GM12878 (cell line): ENCODE measurements at regions not wholly inside any gene's neighbourhood (a gene's known extent, or its start where the extent isn't known, plus 50 kb on each side); places are given as distances from the start of the nearest gene placed in this dataset.

Source experiments
- BACH1 ChIP-seq: fragments of 450-650 bp; IDR thresholded peaks from 2 replicates; pipeline ENCODE4 v1.6.1; 2017; ENCODE audit warnings: mild to moderate bottlenecking, borderline replicate concordance
- ETV6 ChIP-seq, 2 experiments: fragments of 450-650 bp in 1 of 2; IDR thresholded peaks in 1 of 2; conservative IDR thresholded peaks in 1 of 2; 2 replicates each; pipeline ENCODE4 v1.6.1; 2014; ENCODE audit warnings: antibody characterized with exemption in 1 of 2, borderline replicate concordance in 1 of 2, low read depth in 1 of 2, mild to moderate bottlenecking in 1 of 2, moderate library complexity in 1 of 2
- FOS ChIP-seq: IDR thresholded peaks from 3 replicates; pipeline ENCODE4 v1.6.1; 2011; ENCODE audit warnings: borderline replicate concordance; ENCODE audit not compliant: insufficient read length; ENCODE audit errors: extremely low read depth
- FOXM1 ChIP-seq: IDR thresholded peaks from 2 replicates; pipeline ENCODE4 v1.6.1; 2012; ENCODE audit warnings: low read depth, mild to moderate bottlenecking, inconsistent platforms, low read length, moderate library complexity
- HDAC2 ChIP-seq: fragments of 200-600 bp; sonication (generic); IDR thresholded peaks from 2 replicates; pipeline ENCODE4 v1.6.1; 2017
- JUND ChIP-seq: IDR thresholded peaks from 2 replicates; pipeline ENCODE4 v1.6.1; 2012; ENCODE audit warnings: low read depth, mild to moderate bottlenecking, low read length, improper control_type of control experiment, moderate library complexity
- KDM1A ChIP-seq: fragments of 200-600 bp; sonication (generic); IDR thresholded peaks from 2 replicates; pipeline ENCODE4 v1.6.1; 2016; ENCODE audit warnings: borderline replicate concordance
- PML ChIP-seq: IDR thresholded peaks from 2 replicates; pipeline ENCODE4 v1.6.1; 2012; ENCODE audit warnings: low read length, inconsistent platforms
- POLR2A ChIP-seq: IDR thresholded peaks from 2 replicates; pipeline ENCODE4 v1.6.1; 2011; ENCODE audit warnings: low read depth, mild to moderate bottlenecking, low read length
- POLR2AphosphoS2 ChIP-seq: IDR thresholded peaks from 2 replicates; pipeline ENCODE4 v1.6.1; 2011; ENCODE audit warnings: low read depth, mild to moderate bottlenecking, low read length, improper control_type of control experiment, moderate library complexity
- SMC3 ChIP-seq: IDR thresholded peaks from 2 replicates; pipeline ENCODE4 v1.6.1; 2011; ENCODE audit warnings: low read length, improper control_type of control experiment, borderline replicate concordance
- SRF ChIP-seq, 2 experiments: IDR thresholded peaks; 2 replicates each; pipeline ENCODE4 v1.6.1; 2011; ENCODE audit warnings: low read depth in 2 of 2, low read length in 2 of 2, mild to moderate bottlenecking in 1 of 2, moderate library complexity in 1 of 2
- TF ChIP-seq, protein P1 (sequence below): fragments of 450-650 bp; IDR thresholded peaks from 2 replicates; pipeline ENCODE4 v1.6.1; 2017; ENCODE audit warnings: mild to moderate bottlenecking
- TF ChIP-seq, protein P2 (sequence below): fragments of 450-650 bp; formaldehyde crosslinking; IDR thresholded peaks from 2 replicates; pipeline ENCODE4 v1.4.0; 2022; ENCODE audit warnings: mild to moderate bottlenecking, moderate library complexity
- TF ChIP-seq, protein P3 (sequence below): IDR thresholded peaks from 2 replicates; pipeline ENCODE4 v1.6.1; 2012; ENCODE audit warnings: low read depth, low read length, improper control_type of control experiment
- TF ChIP-seq, protein P4 (sequence below): fragments of 450-650 bp; IDR thresholded peaks from 2 replicates; pipeline ENCODE4 v1.6.1; 2017; ENCODE audit warnings: mild to moderate bottlenecking, moderate library complexity

DNA sequence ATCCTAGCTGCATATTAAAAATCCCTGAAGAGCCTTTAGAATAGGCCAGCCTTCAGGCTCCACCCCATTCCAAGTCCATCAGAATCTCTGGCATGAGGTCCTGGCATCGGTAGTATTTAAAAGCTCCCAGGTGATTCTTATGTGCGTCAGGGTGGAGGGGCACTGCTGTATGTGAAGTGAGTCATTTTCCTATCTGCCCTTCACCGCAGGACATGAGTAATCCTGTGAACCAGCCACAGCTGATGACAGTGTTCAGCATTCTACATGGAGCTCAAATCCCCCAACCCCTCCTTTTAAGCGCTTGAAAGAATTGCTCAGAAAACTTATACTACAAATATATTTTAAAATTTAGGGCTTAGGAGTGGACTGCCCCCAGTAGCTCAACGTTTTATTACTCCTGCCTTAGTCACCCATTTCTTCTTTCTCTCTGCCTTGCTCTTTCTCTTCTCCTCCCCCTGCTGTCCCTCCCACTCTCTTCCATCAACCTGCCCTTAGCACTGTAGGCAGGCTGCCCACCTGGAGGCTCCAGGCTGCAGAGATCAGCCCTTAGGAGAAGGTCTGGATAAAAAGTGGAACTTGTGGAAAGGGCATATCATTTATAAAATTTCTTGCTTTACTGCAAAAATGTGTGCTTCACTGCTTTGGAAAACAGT is 73.8 kb upstream of the ZNF281 start (continued):
- TF ChIP-seq, protein P1, sequence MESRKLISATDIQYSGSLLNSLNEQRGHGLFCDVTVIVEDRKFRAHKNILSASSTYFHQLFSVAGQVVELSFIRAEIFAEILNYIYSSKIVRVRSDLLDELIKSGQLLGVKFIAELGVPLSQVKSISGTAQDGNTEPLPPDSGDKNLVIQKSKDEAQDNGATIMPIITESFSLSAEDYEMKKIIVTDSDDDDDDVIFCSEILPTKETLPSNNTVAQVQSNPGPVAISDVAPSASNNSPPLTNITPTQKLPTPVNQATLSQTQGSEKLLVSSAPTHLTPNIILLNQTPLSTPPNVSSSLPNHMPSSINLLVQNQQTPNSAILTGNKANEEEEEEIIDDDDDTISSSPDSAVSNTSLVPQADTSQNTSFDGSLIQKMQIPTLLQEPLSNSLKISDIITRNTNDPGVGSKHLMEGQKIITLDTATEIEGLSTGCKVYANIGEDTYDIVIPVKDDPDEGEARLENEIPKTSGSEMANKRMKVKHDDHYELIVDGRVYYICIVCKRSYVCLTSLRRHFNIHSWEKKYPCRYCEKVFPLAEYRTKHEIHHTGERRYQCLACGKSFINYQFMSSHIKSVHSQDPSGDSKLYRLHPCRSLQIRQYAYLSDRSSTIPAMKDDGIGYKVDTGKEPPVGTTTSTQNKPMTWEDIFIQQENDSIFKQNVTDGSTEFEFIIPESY = no peak
- TF ChIP-seq, protein P2, sequence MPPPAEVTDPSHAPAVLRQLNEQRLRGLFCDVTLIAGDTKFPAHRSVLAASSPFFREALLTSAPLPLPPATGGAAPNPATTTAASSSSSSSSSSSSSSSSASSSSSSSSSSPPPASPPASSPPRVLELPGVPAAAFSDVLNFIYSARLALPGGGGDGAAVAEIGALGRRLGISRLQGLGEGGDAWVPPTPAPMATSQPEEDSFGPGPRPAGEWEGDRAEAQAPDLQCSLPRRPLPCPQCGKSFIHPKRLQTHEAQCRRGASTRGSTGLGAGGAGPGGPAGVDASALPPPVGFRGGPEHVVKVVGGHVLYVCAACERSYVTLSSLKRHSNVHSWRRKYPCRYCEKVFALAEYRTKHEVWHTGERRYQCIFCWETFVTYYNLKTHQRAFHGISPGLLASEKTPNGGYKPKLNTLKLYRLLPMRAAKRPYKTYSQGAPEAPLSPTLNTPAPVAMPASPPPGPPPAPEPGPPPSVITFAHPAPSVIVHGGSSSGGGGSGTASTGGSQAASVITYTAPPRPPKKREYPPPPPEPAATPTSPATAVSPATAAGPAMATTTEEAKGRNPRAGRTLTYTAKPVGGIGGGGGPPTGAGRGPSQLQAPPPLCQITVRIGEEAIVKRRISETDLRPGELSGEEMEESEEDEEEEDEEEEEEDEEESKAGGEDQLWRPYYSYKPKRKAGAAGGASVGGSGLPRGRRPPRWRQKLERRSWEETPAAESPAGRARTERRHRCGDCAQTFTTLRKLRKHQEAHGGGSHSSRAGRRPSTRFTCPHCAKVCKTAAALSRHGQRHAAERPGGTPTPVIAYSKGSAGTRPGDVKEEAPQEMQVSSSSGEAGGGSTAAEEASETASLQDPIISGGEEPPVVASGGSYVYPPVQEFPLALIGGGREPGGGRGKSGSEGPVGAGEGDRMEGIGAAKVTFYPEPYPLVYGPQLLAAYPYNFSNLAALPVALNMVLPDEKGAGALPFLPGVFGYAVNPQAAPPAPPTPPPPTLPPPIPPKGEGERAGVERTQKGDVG (CRISPR knock-in tag) = no peak
- TF ChIP-seq KDM1A (no peak), JUND (peak; percentile 86), POLR2AphosphoS2 (no peak), BACH1 (peak; percentile 62; the same call in 1 of the 2 replicates), FOXM1 (peak; percentile 89; the same call in 1 of the 2 replicates), PML (no peak), ETV6 (conservative IDR thresholded peaks at IDR 0.05 in 1 of 2, IDR thresholded peaks at IDR 0.05 in 1 of 2; ENCODE audit: borderline replicate concordance in 1 of 2, low read depth in 1 of 2) (no peak; a peak in 1 of 4 replicates), HDAC2 (no peak), FOS (no peak), SMC3 (peak; percentile 10; the same call in 1 of the 2 replicates), SRF (IDR thresholded peaks at IDR 0.05; ENCODE audit: low read depth in 2 of 2, low read length in 2 of 2) (no peak), POLR2A (no peak)
- TF ChIP-seq, protein P3, sequence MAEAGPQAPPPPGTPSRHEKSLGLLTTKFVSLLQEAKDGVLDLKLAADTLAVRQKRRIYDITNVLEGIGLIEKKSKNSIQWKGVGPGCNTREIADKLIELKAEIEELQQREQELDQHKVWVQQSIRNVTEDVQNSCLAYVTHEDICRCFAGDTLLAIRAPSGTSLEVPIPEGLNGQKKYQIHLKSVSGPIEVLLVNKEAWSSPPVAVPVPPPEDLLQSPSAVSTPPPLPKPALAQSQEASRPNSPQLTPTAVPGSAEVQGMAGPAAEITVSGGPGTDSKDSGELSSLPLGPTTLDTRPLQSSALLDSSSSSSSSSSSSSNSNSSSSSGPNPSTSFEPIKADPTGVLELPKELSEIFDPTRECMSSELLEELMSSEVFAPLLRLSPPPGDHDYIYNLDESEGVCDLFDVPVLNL = no peak
- TF ChIP-seq, protein P4, sequence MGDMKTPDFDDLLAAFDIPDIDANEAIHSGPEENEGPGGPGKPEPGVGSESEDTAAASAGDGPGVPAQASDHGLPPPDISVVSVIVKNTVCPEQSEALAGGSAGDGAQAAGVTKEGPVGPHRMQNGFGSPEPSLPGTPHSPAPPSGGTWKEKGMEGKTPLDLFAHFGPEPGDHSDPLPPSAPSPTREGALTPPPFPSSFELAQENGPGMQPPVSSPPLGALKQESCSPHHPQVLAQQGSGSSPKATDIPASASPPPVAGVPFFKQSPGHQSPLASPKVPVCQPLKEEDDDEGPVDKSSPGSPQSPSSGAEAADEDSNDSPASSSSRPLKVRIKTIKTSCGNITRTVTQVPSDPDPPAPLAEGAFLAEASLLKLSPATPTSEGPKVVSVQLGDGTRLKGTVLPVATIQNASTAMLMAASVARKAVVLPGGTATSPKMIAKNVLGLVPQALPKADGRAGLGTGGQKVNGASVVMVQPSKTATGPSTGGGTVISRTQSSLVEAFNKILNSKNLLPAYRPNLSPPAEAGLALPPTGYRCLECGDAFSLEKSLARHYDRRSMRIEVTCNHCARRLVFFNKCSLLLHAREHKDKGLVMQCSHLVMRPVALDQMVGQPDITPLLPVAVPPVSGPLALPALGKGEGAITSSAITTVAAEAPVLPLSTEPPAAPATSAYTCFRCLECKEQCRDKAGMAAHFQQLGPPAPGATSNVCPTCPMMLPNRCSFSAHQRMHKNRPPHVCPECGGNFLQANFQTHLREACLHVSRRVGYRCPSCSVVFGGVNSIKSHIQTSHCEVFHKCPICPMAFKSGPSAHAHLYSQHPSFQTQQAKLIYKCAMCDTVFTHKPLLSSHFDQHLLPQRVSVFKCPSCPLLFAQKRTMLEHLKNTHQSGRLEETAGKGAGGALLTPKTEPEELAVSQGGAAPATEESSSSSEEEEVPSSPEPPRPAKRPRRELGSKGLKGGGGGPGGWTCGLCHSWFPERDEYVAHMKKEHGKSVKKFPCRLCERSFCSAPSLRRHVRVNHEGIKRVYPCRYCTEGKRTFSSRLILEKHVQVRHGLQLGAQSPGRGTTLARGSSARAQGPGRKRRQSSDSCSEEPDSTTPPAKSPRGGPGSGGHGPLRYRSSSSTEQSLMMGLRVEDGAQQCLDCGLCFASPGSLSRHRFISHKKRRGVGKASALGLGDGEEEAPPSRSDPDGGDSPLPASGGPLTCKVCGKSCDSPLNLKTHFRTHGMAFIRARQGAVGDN = no peak
